H9 (cell line): ENCODE measurements at regions not wholly inside any gene's neighbourhood (a gene's known extent, or its start where the extent isn't known, plus 50 kb on each side); places are given as distances from the start of the nearest gene placed in this dataset.

Experiments
- DNase-seq: peaks from one replicate; pipeline ENCODE4 v3.0.0-alpha.2; 2017
- H2AFZ ChIP-seq: one replicate; pipeline ENCODE4 v1.6.1; 2013; ENCODE audit warnings: mild to moderate bottlenecking, low read length, control low read depth, moderate library complexity
- H2AK5ac ChIP-seq: 2 replicates; pipeline ENCODE4 v1.6.1; 2013; ENCODE audit warnings: low read length, control low read depth, mixed read lengths; ENCODE audit not compliant: insufficient read length
- H2BK120ac ChIP-seq: one replicate; pipeline ENCODE4 v1.6.1; 2013; ENCODE audit warnings: low read depth, mild to moderate bottlenecking, low read length, control low read depth, inconsistent platforms; ENCODE audit not compliant: poor library complexity, severe bottlenecking
- H2BK12ac ChIP-seq: 2 replicates; pipeline ENCODE4 v1.6.1; 2013; ENCODE audit warnings: low read length, control low read depth, mixed read lengths, low read depth; ENCODE audit not compliant: insufficient read length
- H2BK15ac ChIP-seq: 2 replicates; pipeline ENCODE4 v1.6.1; 2013; ENCODE audit warnings: low read depth, low read length, control low read depth
- H2BK20ac ChIP-seq: one replicate; pipeline ENCODE4 v1.6.1; 2013; ENCODE audit warnings: low read depth, mild to moderate bottlenecking, low read length, control low read depth, inconsistent platforms; ENCODE audit not compliant: poor library complexity, severe bottlenecking
- H2BK5ac ChIP-seq: 2 replicates; pipeline ENCODE4 v1.6.1; 2013; ENCODE audit warnings: low read length, control low read depth, mixed read lengths; ENCODE audit not compliant: insufficient read length
- H3K14ac ChIP-seq: 2 replicates; pipeline ENCODE4 v1.6.1; 2013; ENCODE audit warnings: low read length, control low read depth; ENCODE audit not compliant: insufficient read depth
- H3K18ac ChIP-seq: 2 replicates; pipeline ENCODE4 v1.6.1; 2013; ENCODE audit warnings: low read depth, mild to moderate bottlenecking, mixed read lengths, low read length, control low read depth; ENCODE audit not compliant: insufficient read length
- H3K23ac ChIP-seq: 2 replicates; pipeline ENCODE4 v1.6.1; 2013; ENCODE audit warnings: low read length, control low read depth, mixed read lengths, low read depth; ENCODE audit not compliant: insufficient read length
- H3K23me2 ChIP-seq: 2 replicates; pipeline ENCODE4 v1.6.1; 2013; ENCODE audit warnings: low read depth, mild to moderate bottlenecking, mixed read lengths, low read length, control low read depth; ENCODE audit not compliant: insufficient read length, poor library complexity, severe bottlenecking
- H3K27ac ChIP-seq: 2 replicates; pipeline ENCODE4 v1.5.1; 2013; ENCODE audit warnings: low read length, control low read depth, mixed read lengths, low read depth; ENCODE audit not compliant: insufficient read length
- H3K27me3 ChIP-seq: 2 replicates; pipeline ENCODE4 v1.6.1; 2013; ENCODE audit warnings: low read length, control low read depth, inconsistent platforms; ENCODE audit not compliant: insufficient read depth
- H3K4ac ChIP-seq: 2 replicates; pipeline ENCODE4 v1.6.1; 2013; ENCODE audit warnings: low read depth, mild to moderate bottlenecking, control low read depth, inconsistent platforms, low read length, moderate library complexity
- H3K4me1 ChIP-seq: 2 replicates; pipeline ENCODE4 v1.6.1; 2013; ENCODE audit warnings: low read length, control low read depth, inconsistent platforms; ENCODE audit not compliant: insufficient read depth
- H3K4me2 ChIP-seq: 2 replicates; pipeline ENCODE4 v1.6.1; 2013; ENCODE audit warnings: low read length, control low read depth, mixed read lengths; ENCODE audit not compliant: insufficient read length, insufficient read depth
- H3K56ac ChIP-seq: 2 replicates; pipeline ENCODE4 v1.6.1; 2013; ENCODE audit warnings: low read depth, mild to moderate bottlenecking, mixed read lengths, low read length, control low read depth; ENCODE audit not compliant: insufficient read length
- H3K79me1 ChIP-seq: 2 replicates; pipeline ENCODE4 v1.6.1; 2013; ENCODE audit warnings: low read depth, mild to moderate bottlenecking, moderate library complexity, low read length, control low read depth, inconsistent platforms; ENCODE audit not compliant: insufficient read depth, poor library complexity, severe bottlenecking
- H3K79me2 ChIP-seq: 2 replicates; pipeline ENCODE4 v1.6.1; 2013; ENCODE audit warnings: low read length, control low read depth, inconsistent platforms; ENCODE audit not compliant: insufficient read depth
- H3K9ac ChIP-seq: 2 replicates; pipeline ENCODE4 v1.6.1; 2013; ENCODE audit warnings: low read length, control low read depth, mixed read lengths; ENCODE audit not compliant: insufficient read length; ENCODE audit errors: extremely low read depth
- H3K9me3 ChIP-seq: one replicate; pipeline ENCODE4 v1.6.1; 2013; ENCODE audit warnings: low read depth, low read length, inconsistent platforms; ENCODE audit not compliant: control insufficient read depth
- H3T11ph ChIP-seq: one replicate; pipeline ENCODE4 v1.6.1; 2013; ENCODE audit warnings: mild to moderate bottlenecking, low read length, control low read depth, inconsistent platforms
- H4K20me1 ChIP-seq: one replicate; pipeline ENCODE4 v1.6.1; 2013; ENCODE audit not compliant: control insufficient read depth, insufficient read length, insufficient read depth
- H4K5ac ChIP-seq: 2 replicates; pipeline ENCODE4 v1.6.1; 2013; ENCODE audit warnings: low read depth, mild to moderate bottlenecking, mixed read lengths, low read length, control low read depth; ENCODE audit not compliant: insufficient read length
- H4K8ac ChIP-seq: replicated peaks from 2 replicates; pipeline ENCODE4 v1.6.1; 2013; ENCODE audit warnings: low read length, control low read depth, mixed read lengths, low read depth; ENCODE audit not compliant: insufficient read length
- H4K91ac ChIP-seq: 2 replicates; pipeline ENCODE4 v1.6.1; 2013; ENCODE audit warnings: low read depth, mild to moderate bottlenecking, moderate library complexity, mixed read lengths, low read length, control low read depth; ENCODE audit not compliant: insufficient read length
- H3K27ac Mint-ChIP-seq, 3 experiments: 2 replicates in 2 of 3; 3 replicates in 1 of 3; pipeline ENCODE4 v1.8.0; 2020 to 2021; ENCODE audit warnings: mixed read lengths in 3 of 3, mild to moderate bottlenecking in 1 of 3, moderate library complexity in 1 of 3
- H3K27me3 Mint-ChIP-seq: 2 replicates; pipeline ENCODE4 v1.8.0; 2021; ENCODE audit warnings: low read depth, mild to moderate bottlenecking, moderate library complexity, mixed read lengths
- H3K36me3 Mint-ChIP-seq, 3 experiments: 2 replicates in 2 of 3; 3 replicates in 1 of 3; pipeline ENCODE4 v1.8.0; 2020 to 2021; ENCODE audit warnings: low read depth in 3 of 3, mixed read lengths in 3 of 3; ENCODE audit not compliant: insufficient read depth in 1 of 3
- H3K4me1 Mint-ChIP-seq, 2 experiments: 2 replicates each; pipeline ENCODE4 v1.8.0; 2020; ENCODE audit warnings: mixed read lengths in 2 of 2
- H3K4me3 Mint-ChIP-seq, 2 experiments: 2 replicates in 1 of 2; 3 replicates in 1 of 2; pipeline ENCODE4 v1.8.0; 2020 to 2021; ENCODE audit warnings: mild to moderate bottlenecking in 2 of 2, mixed read lengths in 2 of 2, moderate library complexity in 1 of 2
- H3K9me3 Mint-ChIP-seq, 2 experiments: 2 replicates in 1 of 2; 3 replicates in 1 of 2; pipeline ENCODE4 v1.8.0; 2020; ENCODE audit warnings: mild to moderate bottlenecking in 2 of 2, mixed read lengths in 2 of 2, moderate library complexity in 1 of 2
- CTCF ChIP-seq: fragments of 200-600 bp; sonication (generic); conservative IDR thresholded peaks from 3 replicates; pipeline ENCODE4 v1.8.0; 2021; ENCODE audit warnings: antibody characterized with exemption, mild to moderate bottlenecking
- WGBS: extraction: QIAGEN DNeasy Blood & Tissue Kit; methylation state at CpG from one replicate; pipeline ENCODE4 v1.1.7; 2013; ENCODE audit warnings: missing lambda C conversion rate, low lambda C conversion rate, mixed read lengths; ENCODE audit not compliant: insufficient read length; ENCODE audit errors: extremely low coverage; 5-methylcytosine and 5-hydroxymethylcytosine counted together

GRCh38 chr5:167448376-167448775 lies 843.1 kb upstream of the WWC1 start:
- Histone ChIP-seq H3K79me2 (no peaks in the 10 kb centered on the region), H4K8ac (no peak overlapping the region), H2BK15ac (no peak overlapping the region), H2BK20ac (no peak overlapping the region), H3K18ac (no peak overlapping the region), H2BK12ac (no peak overlapping the region), H3K4ac (no peak overlapping the region), H4K20me1 (no peaks in the 10 kb centered on the region), H3K27ac (no peak overlapping the region), H3K27me3 (no peaks in the 10 kb centered on the region), H3K9ac (no peak overlapping the region), H4K91ac (no peak overlapping the region), H3K79me1 (no peaks in the 10 kb centered on the region), H3K9me3 (no peaks in the 10 kb centered on the region), H3K4me2 (no peak overlapping the region), H3K23ac (no peak overlapping the region), H3K23me2 (no peaks in the 10 kb centered on the region), H2BK5ac (no peak overlapping the region), H3T11ph (no peak overlapping the region), H3K56ac (no peak overlapping the region), H4K5ac (no peak overlapping the region), H2AFZ (no peak overlapping the region), H2BK120ac (no peak overlapping the region), H3K14ac (no peak overlapping the region), H3K4me1 (no peaks in the 10 kb centered on the region), H2AK5ac (no peak overlapping the region)
- no peaks in the 10 kb centered on the region for H3K36me3 Mint-ChIP-seq
- no peak for DNase-seq
- no peaks in the 10 kb centered on the region; the same call in 1 of the 2 replicates for H3K27me3 Mint-ChIP-seq
- no peak overlapping the region for H3K4me3 Mint-ChIP-seq
- WGBS = no CpG with 5 or more reads among the region's 7 CpGs
- peaks cover 16 to 17% of the 10 kb centered on the region in 2 experiments for H3K4me1 Mint-ChIP-seq
- H3K9me3 Mint-ChIP-seq = no peaks in the 10 kb centered on the region
- H3K27ac Mint-ChIP-seq = no peak overlapping the region
- no peak for TF ChIP-seq CTCF
